ENCODE measurements at regions not wholly inside any gene's neighbourhood (a gene's known extent, or its start where the extent isn't known, plus 50 kb on each side); places are given as distances from the start of the nearest gene placed in this dataset.

DNA sequence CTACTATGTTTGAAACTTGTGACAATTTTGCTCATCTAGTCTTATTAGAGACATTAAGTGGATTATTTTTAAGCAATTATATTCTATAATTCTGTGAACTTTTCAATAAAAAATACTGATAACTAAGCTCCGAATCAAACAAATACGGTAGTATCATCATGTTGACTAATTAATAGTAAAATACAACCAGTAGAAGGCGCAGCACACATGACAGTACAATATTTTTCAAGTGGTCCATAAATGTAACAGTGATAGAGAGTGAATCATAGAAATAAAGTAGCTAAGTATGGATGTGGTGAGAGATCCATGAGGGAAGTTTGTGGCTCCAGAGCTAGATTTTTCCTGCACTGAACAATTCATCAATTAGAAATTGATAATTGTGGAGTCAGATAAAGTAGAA, 666.2 kb downstream of the KCTD8 start:
- TF ChIP-seq FOXP2 (optimal IDR thresholded peaks at IDR 0.05; ENCODE audit: borderline replicate concordance, extremely low read depth, extremely low read length, insufficient read depth) (no peak), SIN3A (IDR thresholded peaks at IDR 0.05; ENCODE audit: borderline replicate concordance, insufficient read depth, low read length) (no peak), POLR2AphosphoS5 (IDR thresholded peaks at IDR 0.05; ENCODE audit: low read depth, low read length) (no peak), TAF1 (IDR thresholded peaks at IDR 0.05; ENCODE audit: borderline replicate concordance, insufficient read depth, low read length) (no peak)
- TF ChIP-seq, protein P1, sequence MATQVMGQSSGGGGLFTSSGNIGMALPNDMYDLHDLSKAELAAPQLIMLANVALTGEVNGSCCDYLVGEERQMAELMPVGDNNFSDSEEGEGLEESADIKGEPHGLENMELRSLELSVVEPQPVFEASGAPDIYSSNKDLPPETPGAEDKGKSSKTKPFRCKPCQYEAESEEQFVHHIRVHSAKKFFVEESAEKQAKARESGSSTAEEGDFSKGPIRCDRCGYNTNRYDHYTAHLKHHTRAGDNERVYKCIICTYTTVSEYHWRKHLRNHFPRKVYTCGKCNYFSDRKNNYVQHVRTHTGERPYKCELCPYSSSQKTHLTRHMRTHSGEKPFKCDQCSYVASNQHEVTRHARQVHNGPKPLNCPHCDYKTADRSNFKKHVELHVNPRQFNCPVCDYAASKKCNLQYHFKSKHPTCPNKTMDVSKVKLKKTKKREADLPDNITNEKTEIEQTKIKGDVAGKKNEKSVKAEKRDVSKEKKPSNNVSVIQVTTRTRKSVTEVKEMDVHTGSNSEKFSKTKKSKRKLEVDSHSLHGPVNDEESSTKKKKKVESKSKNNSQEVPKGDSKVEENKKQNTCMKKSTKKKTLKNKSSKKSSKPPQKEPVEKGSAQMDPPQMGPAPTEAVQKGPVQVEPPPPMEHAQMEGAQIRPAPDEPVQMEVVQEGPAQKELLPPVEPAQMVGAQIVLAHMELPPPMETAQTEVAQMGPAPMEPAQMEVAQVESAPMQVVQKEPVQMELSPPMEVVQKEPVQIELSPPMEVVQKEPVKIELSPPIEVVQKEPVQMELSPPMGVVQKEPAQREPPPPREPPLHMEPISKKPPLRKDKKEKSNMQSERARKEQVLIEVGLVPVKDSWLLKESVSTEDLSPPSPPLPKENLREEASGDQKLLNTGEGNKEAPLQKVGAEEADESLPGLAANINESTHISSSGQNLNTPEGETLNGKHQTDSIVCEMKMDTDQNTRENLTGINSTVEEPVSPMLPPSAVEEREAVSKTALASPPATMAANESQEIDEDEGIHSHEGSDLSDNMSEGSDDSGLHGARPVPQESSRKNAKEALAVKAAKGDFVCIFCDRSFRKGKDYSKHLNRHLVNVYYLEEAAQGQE (IDR thresholded peaks at IDR 0.05; ENCODE audit: insufficient read depth in 1 of 2, low read depth in 2 of 2, low read length in 2 of 2): no peak

DNA sequence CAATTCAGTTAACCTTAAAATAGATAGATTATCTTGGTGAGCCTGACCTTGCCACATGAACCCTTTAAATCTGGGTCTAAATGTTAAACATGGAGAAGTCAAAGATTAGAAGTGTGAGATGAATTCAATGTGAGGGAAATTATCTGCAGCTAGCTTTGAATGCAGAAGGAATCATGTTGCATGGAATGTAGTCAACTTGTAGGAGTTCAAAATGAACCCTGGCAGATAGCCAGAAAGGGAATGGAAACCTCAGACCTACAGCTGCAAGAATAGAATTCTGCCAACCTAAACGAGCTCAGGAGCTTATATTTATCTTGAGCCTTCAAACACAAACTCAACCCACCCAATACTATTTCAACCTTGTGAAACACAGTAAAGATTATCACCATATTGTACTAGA, 632.5 kb downstream of the KCTD8 start:
- TF ChIP-seq FOXP2 (optimal IDR thresholded peaks at IDR 0.05; ENCODE audit: borderline replicate concordance, extremely low read depth, extremely low read length, insufficient read depth) (no peak), POLR2AphosphoS5 (IDR thresholded peaks at IDR 0.05; ENCODE audit: low read depth, low read length) (no peak), TAF1 (IDR thresholded peaks at IDR 0.05; ENCODE audit: borderline replicate concordance, insufficient read depth, low read length) (no peak), SIN3A (IDR thresholded peaks at IDR 0.05; ENCODE audit: borderline replicate concordance, insufficient read depth, low read length) (no peak)
- TF ChIP-seq, protein P1 (IDR thresholded peaks at IDR 0.05; ENCODE audit: insufficient read depth in 1 of 2, low read depth in 2 of 2, low read length in 2 of 2): no peak

DNA sequence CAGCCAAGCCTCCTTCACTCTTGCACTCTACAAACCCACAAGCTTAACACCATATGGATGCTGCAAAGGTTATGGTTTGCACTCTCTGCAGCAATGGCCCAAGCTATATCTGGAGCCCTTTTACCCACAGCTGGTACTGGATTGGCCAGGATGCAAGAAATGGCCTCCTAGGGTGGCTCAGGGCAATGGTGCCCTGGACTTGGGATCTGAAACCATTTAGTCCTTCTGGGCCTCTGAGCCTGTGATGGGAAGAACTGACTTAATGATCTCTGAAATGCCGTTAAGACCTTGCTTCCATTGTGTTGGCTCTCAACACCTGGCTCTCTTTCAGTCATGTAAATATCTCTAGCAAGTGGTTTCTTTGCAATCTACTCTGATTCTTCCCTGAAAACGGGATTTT, 626.0 kb downstream of the KCTD8 start:
- TF ChIP-seq POLR2AphosphoS5 (IDR thresholded peaks at IDR 0.05; ENCODE audit: low read depth, low read length) (no peak), TAF1 (IDR thresholded peaks at IDR 0.05; ENCODE audit: borderline replicate concordance, insufficient read depth, low read length) (no peak), SIN3A (IDR thresholded peaks at IDR 0.05; ENCODE audit: borderline replicate concordance, insufficient read depth, low read length) (no peak), FOXP2 (optimal IDR thresholded peaks at IDR 0.05; ENCODE audit: borderline replicate concordance, extremely low read depth, extremely low read length, insufficient read depth) (no peak)

DNA sequence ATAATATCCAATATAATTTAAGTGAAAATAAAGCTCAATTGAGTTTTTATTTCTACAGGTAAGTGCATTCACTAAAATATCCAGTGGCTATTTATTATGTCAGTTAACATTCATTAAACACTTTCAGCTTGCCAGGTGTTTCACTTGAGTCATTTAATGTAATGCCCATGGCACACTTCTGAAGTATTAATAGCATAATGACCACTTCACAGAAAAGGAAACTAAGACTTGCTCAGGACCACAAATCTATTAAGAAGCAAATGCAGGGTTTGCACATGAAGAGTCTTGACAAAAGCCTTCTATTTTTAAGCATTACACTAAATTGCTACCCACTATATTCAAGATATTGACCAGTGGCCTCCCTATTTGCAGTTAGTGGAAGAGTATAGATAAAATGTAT, 612.7 kb downstream of the KCTD8 start:
- TF ChIP-seq SIN3A (IDR thresholded peaks at IDR 0.05; ENCODE audit: borderline replicate concordance, insufficient read depth, low read length) (no peak), POLR2AphosphoS5 (IDR thresholded peaks at IDR 0.05; ENCODE audit: low read depth, low read length) (no peak), TAF1 (IDR thresholded peaks at IDR 0.05; ENCODE audit: borderline replicate concordance, insufficient read depth, low read length) (no peak), FOXP2 (optimal IDR thresholded peaks at IDR 0.05; ENCODE audit: borderline replicate concordance, extremely low read depth, extremely low read length, insufficient read depth) (no peak)
- TF ChIP-seq, protein P1 (IDR thresholded peaks at IDR 0.05; ENCODE audit: insufficient read depth in 1 of 2, low read depth in 2 of 2, low read length in 2 of 2): no peak

DNA sequence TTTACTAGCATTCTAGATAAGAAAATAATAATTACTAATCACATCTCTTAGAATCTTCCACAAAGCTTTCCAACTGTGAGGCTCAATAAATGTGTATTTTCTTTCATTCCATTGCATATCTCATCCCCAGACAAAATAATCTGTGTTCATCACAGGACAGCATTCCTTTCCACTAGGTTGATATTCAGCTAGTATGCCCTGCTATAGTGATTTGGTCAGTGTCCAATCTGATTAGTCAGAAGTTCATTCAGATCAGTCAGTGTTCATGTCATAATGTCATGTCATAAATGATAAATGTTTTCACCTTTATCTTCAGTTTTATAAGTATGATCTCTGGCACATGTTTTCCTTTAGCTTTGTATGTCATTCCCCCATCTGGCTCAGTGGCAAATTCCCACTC, 611.4 kb downstream of the KCTD8 start:
- TF ChIP-seq SIN3A (IDR thresholded peaks at IDR 0.05; ENCODE audit: borderline replicate concordance, insufficient read depth, low read length) (no peak), POLR2AphosphoS5 (IDR thresholded peaks at IDR 0.05; ENCODE audit: low read depth, low read length) (no peak), FOXP2 (optimal IDR thresholded peaks at IDR 0.05; ENCODE audit: borderline replicate concordance, extremely low read depth, extremely low read length, insufficient read depth) (no peak), TAF1 (IDR thresholded peaks at IDR 0.05; ENCODE audit: borderline replicate concordance, insufficient read depth, low read length) (no peak)
- TF ChIP-seq, protein P1 (IDR thresholded peaks at IDR 0.05; ENCODE audit: insufficient read depth in 1 of 2, low read depth in 2 of 2, low read length in 2 of 2): no peak
